Left ventricle myocardium superior (tissue), 1 donor: ENCODE measurements at regions not wholly inside any gene's neighbourhood (a gene's known extent, or its start where the extent isn't known, plus 50 kb on each side); places are given as distances from the start of the nearest gene placed in this dataset.
"Not testable (repeated sequence)": the region's sequence is repeated elsewhere in the genome, so short reads cannot be mapped to it uniquely, and the experiment has no call there.

Experiments used
- ATAC-seq: fragments of 200-7000 bp; cut with Tn5 transposase; one replicate; pipeline ENCODE4 v1.9.1; 2020; ENCODE audit warnings: mild to moderate bottlenecking, moderate library complexity
- DNase-seq: peaks from one replicate; pipeline ENCODE4 v3.0.0-alpha.2; 2020
- intact Hi-C: fragments of 100-400 bp; cut with micrococcal nuclease; formaldehyde crosslinking; loops from one replicate; pipeline ENCODE4 v1.11.0; 2022
- donor health status: DM: no; HTN: yes; CAD: no; lungs with severe emphysema.

GRCh38 chr16:15307184-15307583, 70.9 kb downstream of the NPIPA5 start:
- DNase-seq, ATAC-seq, intact Hi-C loops: not testable (repeated sequence)

- intact Hi-C loops, ATAC-seq, DNase-seq: not testable (repeated sequence)
Measured at GRCh38 chr16:15305889-15306288, 72.2 kb downstream of the NPIPA5 start.

GRCh38 chr16:15303667-15304324, 74.3 kb downstream of the NPIPA5 start:
- DNase-seq, ATAC-seq, intact Hi-C loops: not testable (repeated sequence)

GRCh38 chr16:15297104-15297503, 81.0 kb downstream of the NPIPA5 start:
- ATAC-seq, DNase-seq, intact Hi-C loops: not testable (repeated sequence)

GRCh38 chr16:15274796-15275195, 103.3 kb downstream of the NPIPA5 start:
- DNase-seq, intact Hi-C loops, ATAC-seq: not testable (repeated sequence)

DNA sequence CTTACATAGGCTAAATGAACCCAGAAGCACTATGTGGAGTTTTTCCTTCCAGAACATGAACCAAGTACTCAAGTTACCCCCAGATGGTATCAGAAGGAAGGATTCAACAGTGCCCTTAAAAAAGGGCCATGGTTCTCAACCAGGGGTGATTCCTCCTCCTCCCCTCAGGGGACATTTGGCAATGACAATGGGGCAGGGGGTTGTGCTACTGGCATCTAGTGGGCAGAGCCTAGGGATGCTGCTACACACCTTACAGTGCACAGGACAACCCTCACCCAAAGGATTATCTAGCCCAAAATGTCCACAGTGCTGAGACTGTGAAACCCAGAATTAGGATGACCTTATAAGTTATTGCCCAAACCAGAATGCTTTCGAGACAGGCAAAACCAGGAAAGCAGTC, 104.1 kb downstream of the NPIPA5 start:
- intact Hi-C loops, ATAC-seq, DNase-seq: not testable (repeated sequence)

DNA sequence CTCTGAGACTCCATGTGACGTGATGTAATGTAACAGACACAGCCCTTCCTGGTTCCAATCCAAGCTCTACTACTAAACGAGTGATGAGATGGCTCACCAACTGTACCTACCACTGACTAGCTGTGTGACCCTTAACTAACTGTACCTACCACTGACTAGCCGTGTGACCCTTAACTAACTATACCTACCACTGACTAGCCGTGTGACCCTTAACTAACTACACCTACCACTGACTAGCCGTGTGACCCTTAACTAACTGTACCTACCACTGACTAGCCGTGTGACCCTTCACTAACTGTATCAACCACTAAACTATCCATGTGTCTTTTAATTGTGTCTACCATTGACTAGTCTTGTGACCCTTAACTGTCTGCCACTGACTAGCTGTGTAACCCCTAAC, 111.2 kb downstream of the NPIPA5 start:
- ATAC-seq, DNase-seq, intact Hi-C loops: not testable (repeated sequence)

GRCh38 chr16:15262212-15262611, 115.9 kb downstream of the NPIPA5 start:
- DNase-seq, intact Hi-C loops, ATAC-seq: not testable (repeated sequence)

- DNase-seq, intact Hi-C loops, ATAC-seq: not testable (repeated sequence)
Measured at GRCh38 chr16:15247971-15248370, 130.1 kb downstream of the NPIPA5 start.

- intact Hi-C loops, ATAC-seq, DNase-seq: not testable (repeated sequence)
Measured at GRCh38 chr16:15236674-15237323, 141.3 kb downstream of the NPIPA5 start.

- intact Hi-C loops = not testable (repeated sequence)
Measured at GRCh38 chr16:15235140-15235539, 141.1 kb upstream of the RRN3 start.

DNA sequence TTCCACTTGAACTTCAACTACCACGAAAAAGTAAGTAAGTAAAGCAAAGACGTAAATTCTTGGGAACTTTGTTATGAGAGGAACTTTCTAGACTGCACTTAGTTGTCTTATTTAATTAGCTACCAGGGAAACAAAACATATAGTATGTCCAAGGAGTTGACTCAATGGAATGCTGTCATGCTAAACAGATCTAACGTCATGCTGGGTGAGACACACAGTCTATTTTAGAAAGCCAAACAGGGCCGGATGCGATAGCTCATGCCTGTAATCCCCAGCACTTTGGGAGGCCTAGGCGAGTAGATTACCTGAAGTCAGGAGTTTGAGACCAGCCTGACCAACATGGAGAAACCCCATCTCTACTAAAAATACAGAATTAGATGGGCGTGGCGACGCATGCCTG, 140.6 kb upstream of the RRN3 start:
- peak; percentile 69 for ATAC-seq
- DNase-seq, intact Hi-C loops: not testable (repeated sequence)

More at GRCh38 chr16:15235140-15235539, 141.1 kb upstream of the RRN3 start:
- not testable (repeated sequence) for ATAC-seq, DNase-seq

DNA sequence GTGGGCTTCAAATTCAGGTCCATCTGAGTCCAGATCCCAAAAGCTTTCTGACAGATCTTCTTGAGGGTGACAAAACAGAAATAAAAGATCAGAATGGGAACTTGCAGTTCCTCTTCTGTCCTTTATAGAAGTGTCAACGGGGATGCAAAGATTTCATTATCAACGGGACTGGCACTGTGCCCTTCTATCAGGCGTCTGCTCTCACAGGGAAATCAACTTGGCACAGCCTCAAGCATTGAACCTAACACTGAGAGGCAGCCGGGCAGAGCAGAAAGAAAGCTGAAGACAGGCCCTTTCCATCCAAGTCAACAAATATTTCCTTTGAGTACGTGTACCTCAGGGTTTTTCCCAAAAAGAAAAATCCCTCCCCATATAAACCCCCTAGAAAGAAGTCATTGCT, 136.4 kb upstream of the RRN3 start:
- intact Hi-C loops, DNase-seq: not testable (repeated sequence)
- peak; percentile 77 for ATAC-seq

DNA sequence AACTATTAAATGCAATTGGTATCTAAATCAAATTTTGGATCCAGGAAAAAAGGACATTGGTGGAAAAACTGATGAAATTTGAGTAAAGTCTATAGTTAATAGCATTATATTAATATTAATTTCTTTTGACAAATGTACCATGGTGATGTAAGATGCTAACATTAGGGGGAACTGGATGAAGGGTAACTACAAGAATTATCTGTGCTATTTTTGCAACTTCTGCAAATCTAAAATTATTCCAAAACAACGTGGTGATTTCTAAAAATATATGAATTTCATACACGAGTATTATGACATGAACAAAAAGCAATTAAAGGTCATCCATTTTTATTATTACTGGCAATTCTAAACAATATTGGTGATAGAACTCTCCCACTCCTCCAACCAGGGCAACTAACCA, 135.6 kb upstream of the RRN3 start:
- ATAC-seq, DNase-seq, intact Hi-C loops: not testable (repeated sequence)

DNA sequence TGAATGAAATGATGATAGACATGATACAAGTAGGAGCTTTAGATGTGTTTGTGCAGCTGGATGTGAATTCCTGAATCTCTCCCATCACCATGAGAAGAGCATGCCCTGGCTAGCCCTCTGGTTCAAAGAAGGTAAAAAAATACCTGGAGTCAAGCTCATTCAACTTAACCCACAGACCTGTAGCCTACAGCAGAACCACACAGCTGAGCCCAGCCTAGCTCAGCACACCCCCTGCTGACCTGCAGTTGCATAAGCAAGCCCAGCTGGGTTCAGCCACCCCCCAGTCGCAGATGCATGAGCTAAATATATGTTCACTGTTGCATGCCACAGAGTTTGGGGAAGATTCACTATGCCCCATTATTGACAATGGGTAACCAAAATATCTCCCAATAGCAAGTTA, 130.6 kb upstream of the RRN3 start:
- not testable (repeated sequence) for DNase-seq

DNA sequence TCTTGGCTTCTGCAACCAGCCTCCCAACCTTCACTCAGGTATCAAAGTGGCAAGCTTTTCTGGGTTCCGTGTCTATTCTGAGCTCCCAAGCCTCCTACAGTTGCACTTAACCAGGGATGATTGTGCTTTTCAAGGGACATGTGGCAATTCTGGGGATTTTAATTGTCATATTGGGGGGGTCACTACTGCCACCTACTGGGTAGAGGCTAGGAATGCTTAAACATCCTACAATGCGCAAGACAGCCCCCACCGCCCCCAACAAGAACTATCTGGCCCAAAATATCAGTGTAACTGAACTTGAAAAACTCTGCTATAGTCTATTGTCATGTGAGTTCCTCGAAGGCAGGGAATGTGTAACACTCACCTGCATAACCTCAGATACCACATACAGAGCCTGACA, 129.3 kb upstream of the RRN3 start:
- ATAC-seq, DNase-seq, intact Hi-C loops: not testable (repeated sequence)

More for the DNA sequence above, 130.6 kb upstream of the RRN3 start:
- intact Hi-C loops, ATAC-seq: not testable (repeated sequence)

- ATAC-seq = peak; percentile 87
- DNase-seq, intact Hi-C loops: not testable (repeated sequence)
Measured at GRCh38 chr16:15219679-15220615, 125.9 kb upstream of the RRN3 start.

- intact Hi-C loops, ATAC-seq, DNase-seq: not testable (repeated sequence)
Measured at GRCh38 chr16:15218856-15219500, 124.9 kb upstream of the RRN3 start.
